WTC11 (cell line): ENCODE measurements at regions not wholly inside any gene's neighbourhood (a gene's known extent, or its start where the extent isn't known, plus 50 kb on each side); places are given as distances from the start of the nearest gene placed in this dataset.
A peak's percentile ranks its signal among the peaks of the same experiment; 100 is the strongest.

Experiments used
- microRNA-seq: library from miRNA; unstranded; fragments of <30 nt; microRNA quantifications from one replicate; pipeline ENCODE4 v1.2.0, GENCODE V29; 2022; ENCODE audit warnings: borderline number of aligned reads

Small RNAs in the stretch of these regions (microRNA-seq; reads per million reads assigned to microRNA genes)
- gene MIR1305, result 19.6 reads per million, percentile 39 among the genes with 10 or more reads in this experiment
